Activated T-helper 1 cell treated with anti-CD3 and anti-CD28 coated beads, Interleukin-2, amount 50 U/mL, for 16 hours (primary cell): ENCODE measurements at regions not wholly inside any gene's neighbourhood (a gene's known extent, or its start where the extent isn't known, plus 50 kb on each side); places are given as distances from the start of the nearest gene placed in this dataset.
"Not testable (repeated sequence)": the region's sequence is repeated elsewhere in the genome, so short reads cannot be mapped to it uniquely, and the experiment has no call there.

Experiments used
- DNase-seq, 2 donors: peaks; one replicate each; pipeline ENCODE4 v3.0.0-alpha.2; 2020; ENCODE audit warnings: low read depth in 1 of 2, low spot score in 1 of 2

- DNase-seq = no peak
Observed at GRCh38 chr1:30138891-30139290, 584.5 kb downstream of the MATN1 start.

- no peak for DNase-seq
Observed at GRCh38 chr1:30137001-30137400, 586.4 kb downstream of the MATN1 start.

- no peak for DNase-seq
Observed at GRCh38 chr1:30135698-30136097, 587.7 kb downstream of the MATN1 start.

GRCh38 chr1:30134466-30135217, 588.7 kb downstream of the MATN1 start:
- no peak for DNase-seq

- no peak for DNase-seq
Observed at GRCh38 chr1:30133414-30134055, 589.9 kb downstream of the MATN1 start.

GRCh38 chr1:30132602-30133286, 590.6 kb downstream of the MATN1 start:
- DNase-seq = no peak

- DNase-seq = not testable (repeated sequence)
Observed at GRCh38 chr1:30130566-30130965, 592.8 kb downstream of the MATN1 start.

- no peak for DNase-seq
Observed at GRCh38 chr1:30130099-30130498, 593.3 kb downstream of the MATN1 start.

- DNase-seq = no peak
Observed at GRCh38 chr1:30129421-30130055, 593.8 kb downstream of the MATN1 start.

GRCh38 chr1:30129001-30129408, 594.4 kb downstream of the MATN1 start:
- DNase-seq = no peak

- DNase-seq = no peak
Observed at GRCh38 chr1:30126848-30127247, 596.5 kb downstream of the MATN1 start.

- DNase-seq = no peak
Observed at GRCh38 chr1:30125821-30126170, 597.6 kb downstream of the MATN1 start.

GRCh38 chr1:30125021-30125820, 598.2 kb downstream of the MATN1 start:
- no peak for DNase-seq

- no peak for DNase-seq
Observed at GRCh38 chr1:30123896-30124295, 599.5 kb downstream of the MATN1 start.

- no peak for DNase-seq
Observed at GRCh38 chr1:30123036-30123435, 600.3 kb downstream of the MATN1 start.

- DNase-seq = no peak
Observed at GRCh38 chr1:30120245-30121000, 603.0 kb downstream of the MATN1 start.

GRCh38 chr1:30117685-30118084, 605.7 kb downstream of the MATN1 start:
- no peak for DNase-seq

- DNase-seq = no peak
Observed at GRCh38 chr1:30111431-30111830, 612.0 kb downstream of the MATN1 start.

GRCh38 chr1:30110846-30111245, 612.5 kb downstream of the MATN1 start:
- no peak for DNase-seq

GRCh38 chr1:30109853-30110252, 613.5 kb downstream of the MATN1 start:
- DNase-seq = no peak
